Testis (tissue), 2 donors: ENCODE measurements at regions not wholly inside any gene's neighbourhood (a gene's known extent, or its start where the extent isn't known, plus 50 kb on each side); places are given as distances from the start of the nearest gene placed in this dataset.

Source experiments
- CTCF ChIP-seq, 3 experiments: fragments of 450-650 bp in 2 of 3; fragments of 200-600 bp in 1 of 3; sonication (generic) in 1 of 3; IDR thresholded peaks; one replicate each; pipeline ENCODE4 v1.5.1; 2016 to 2019; ENCODE audit warnings: antibody characterized with exemption in 3 of 3, mild to moderate bottlenecking in 2 of 3, moderate library complexity in 1 of 3
- POLR2A ChIP-seq: fragments of 450-650 bp; IDR thresholded peaks from one replicate; pipeline ENCODE4 v1.6.1; 2017; ENCODE audit warnings: antibody characterized with exemption, mild to moderate bottlenecking, moderate library complexity

DNA sequence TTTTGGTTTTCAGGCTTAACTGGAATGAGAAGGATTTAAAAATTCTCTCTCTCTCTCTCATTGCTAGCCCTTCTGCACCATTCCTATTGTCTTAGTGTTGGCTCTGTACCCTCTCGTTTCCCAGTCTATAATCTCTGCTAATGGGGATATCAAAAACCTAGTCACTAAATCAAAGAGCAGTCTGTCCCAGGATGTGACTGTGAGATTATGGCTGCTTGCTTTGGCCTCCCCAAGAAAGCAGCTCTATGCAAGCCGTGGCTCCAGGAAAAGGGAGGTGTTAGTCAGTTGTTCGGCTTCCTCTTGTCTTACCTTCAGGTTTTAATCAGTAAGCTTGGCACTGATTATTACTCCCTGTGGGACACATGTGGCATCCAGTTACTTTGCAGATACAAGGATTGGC is 468.8 kb downstream of the USP25 start:
- TF ChIP-seq CTCF (IDR thresholded peaks at IDR 0.05) (no peak), POLR2A (no peak)
